Activated CD8-positive, alpha-beta T cell treated with anti-CD3 and anti-CD28 coated beads for 36 hours (primary cell): ENCODE measurements at regions not wholly inside any gene's neighbourhood (a gene's known extent, or its start where the extent isn't known, plus 50 kb on each side); places are given as distances from the start of the nearest gene placed in this dataset.

Source experiments
- ATAC-seq: fragments of 200-7000 bp; cut with Tn5 transposase; one replicate; pipeline ENCODE4 v1.10.0; 2021; ENCODE audit warnings: mild to moderate bottlenecking, moderate library complexity
- CTCF ChIA-PET: fragments of 350-600 bp; sonication (Branson Sonifier 250); formaldehyde crosslinking; loops from one replicate; lab custom pipeline; 2021; ENCODE audit warnings: antibody characterized with exemption; lab: Charles Lee
- POLR2A ChIA-PET: fragments of 350-600 bp; sonication (Branson Sonifier 250); formaldehyde crosslinking; loops from one replicate; lab custom pipeline; 2021; ENCODE audit warnings: antibody characterized with exemption; lab: Charles Lee
- DNase-seq: peaks from one replicate; pipeline ENCODE4 v3.0.0-alpha.2; 2020
- H3K27ac Mint-ChIP-seq: one replicate; pipeline ENCODE4 v1.8.0; 2021; ENCODE audit warnings: mild to moderate bottlenecking, mixed read lengths
- H3K27me3 Mint-ChIP-seq: one replicate; pipeline ENCODE4 v1.8.0; 2021; ENCODE audit warnings: mixed read lengths
- H3K36me3 Mint-ChIP-seq: one replicate; pipeline ENCODE4 v1.8.0; 2021; ENCODE audit warnings: low read depth, mixed read lengths
- H3K4me1 Mint-ChIP-seq: one replicate; pipeline ENCODE4 v1.8.0; 2021; ENCODE audit warnings: low read depth, mixed read lengths
- H3K4me3 Mint-ChIP-seq: one replicate; pipeline ENCODE4 v1.8.0; 2021; ENCODE audit warnings: mild to moderate bottlenecking, moderate library complexity, mixed read lengths
- H3K9me3 Mint-ChIP-seq: one replicate; pipeline ENCODE4 v1.8.0; 2021; ENCODE audit warnings: mixed read lengths
- CTCF ChIP-seq: fragments of 200-600 bp; IDR thresholded peaks from one replicate; pipeline ENCODE4 v1.8.0; 2022; ENCODE audit warnings: antibody characterized with exemption, mild to moderate bottlenecking
- intact Hi-C: fragments of 100-400 bp; cut with micrococcal nuclease; formaldehyde crosslinking; loops from one replicate; pipeline ENCODE4 v1.10.0; 2022

GRCh38 chr5:144538845-144539244, 368.2 kb downstream of the KCTD16 start:
- ChIA-PET POLR2A (no interaction called here), CTCF (no interaction called here)
- Mint-ChIP-seq H3K36me3 (no peaks in the 10 kb centered on the region), H3K27me3 (no peaks in the 10 kb centered on the region), H3K4me3 (no peak overlapping the region), H3K27ac (no peak overlapping the region), H3K4me1 (no peaks in the 10 kb centered on the region), H3K9me3 (peaks cover 8% of the 10 kb centered on the region)
- no peak for DNase-seq
- no peak for ATAC-seq
- intact Hi-C loops, result no loop called here
- TF ChIP-seq CTCF, result no peak
